ENCODE measurements at regions not wholly inside any gene's neighbourhood (a gene's known extent, or its start where the extent isn't known, plus 50 kb on each side); places are given as distances from the start of the nearest gene placed in this dataset.
"Not testable (repeated sequence)": the region's sequence is repeated elsewhere in the genome, so short reads cannot be mapped to it uniquely, and the experiment has no call there.

GRCh38 chr1:58058323-58058722 is 488.2 kb downstream of the OMA1 start:
- DNase-seq (no peak), ATAC-seq (ENCODE audit: low read depth) (no peak)
- H3K9me3 Mint-ChIP-seq = no peaks in the 10 kb centered on the region
- H3K27me3 Mint-ChIP-seq = peaks cover 6% of the 10 kb centered on the region
- TF ChIP-seq CTCF (IDR thresholded peaks at IDR 0.05) = no peak
- H3K36me3 Mint-ChIP-seq (ENCODE audit: low read depth) = no peaks in the 10 kb centered on the region
- no peaks in the 10 kb centered on the region for H3K4me1 Mint-ChIP-seq
- ChIA-PET CTCF (no interaction called here), POLR2A (no interaction called here)
- no peak overlapping the region for H3K27ac Mint-ChIP-seq
- intact Hi-C loops (cut with micrococcal nuclease) = no loop called here
- H3K4me3 Mint-ChIP-seq = no peak overlapping the region

GRCh38 chr1:58057826-58058225 is 488.7 kb downstream of the OMA1 start:
- Mint-ChIP-seq H3K9me3 (peaks cover 2% of the 10 kb centered on the region), H3K27me3 (peaks cover 6% of the 10 kb centered on the region), H3K4me1 (no peaks in the 10 kb centered on the region), H3K4me3 (no peak overlapping the region), H3K27ac (no peak overlapping the region), H3K36me3 (ENCODE audit: low read depth) (no peaks in the 10 kb centered on the region)
- no peak for TF ChIP-seq CTCF (IDR thresholded peaks at IDR 0.05)
- no peak for ATAC-seq (ENCODE audit: low read depth)
- ChIA-PET CTCF (no interaction called here), POLR2A (no interaction called here)
- intact Hi-C loops (cut with micrococcal nuclease) = no loop called here
- DNase-seq = no peak

- POLR2A ChIA-PET; CTCF ChIA-PET; H3K4me3 Mint-ChIP-seq; H3K36me3 Mint-ChIP-seq (ENCODE audit: low read depth); H3K27me3 Mint-ChIP-seq; H3K9me3 Mint-ChIP-seq; intact Hi-C loops (cut with micrococcal nuclease); ATAC-seq (ENCODE audit: low read depth); DNase-seq; H3K4me1 Mint-ChIP-seq; H3K27ac Mint-ChIP-seq: not testable (repeated sequence)
Measured at GRCh38 chr1:58051187-58051586, 495.3 kb downstream of the OMA1 start.

GRCh38 chr1:58047265-58047858 is 499.2 kb downstream of the OMA1 start:
- TF ChIP-seq CTCF (IDR thresholded peaks at IDR 0.05) = no peak
- Mint-ChIP-seq H3K4me3 (no peak overlapping the region), H3K27ac (no peak overlapping the region), H3K4me1 (no peaks in the 10 kb centered on the region), H3K9me3 (peaks cover 4% of the 10 kb centered on the region), H3K27me3 (no peaks in the 10 kb centered on the region), H3K36me3 (ENCODE audit: low read depth) (no peaks in the 10 kb centered on the region)
- ATAC-seq (ENCODE audit: low read depth) (peak; percentile 42), DNase-seq (no peak)
- intact Hi-C loops (cut with micrococcal nuclease) = loop anchor here (1.0 to 2.0 kb wide), 2 partner anchors 499 to 1215 kb away; partner anchors contain the start of gene OMA1
- CTCF ChIA-PET = no interaction called here
- POLR2A ChIA-PET = no interaction called here

- Mint-ChIP-seq H3K9me3 (no peaks in the 10 kb centered on the region), H3K27me3 (no peaks in the 10 kb centered on the region), H3K36me3 (ENCODE audit: low read depth) (no peaks in the 10 kb centered on the region), H3K27ac (no peak overlapping the region), H3K4me1 (no peaks in the 10 kb centered on the region), H3K4me3 (no peak overlapping the region)
- no peak for ATAC-seq (ENCODE audit: low read depth)
- ChIA-PET POLR2A (no interaction called here), CTCF (no interaction called here)
- TF ChIP-seq CTCF (IDR thresholded peaks at IDR 0.05) = no peak
- intact Hi-C loops (cut with micrococcal nuclease) = no loop called here
- DNase-seq = no peak
Measured at GRCh38 chr1:58045094-58045705, 501.3 kb downstream of the OMA1 start.

GRCh38 chr1:58041621-58042020 is 504.9 kb downstream of the OMA1 start:
- CTCF ChIA-PET = no interaction called here
- no peaks in the 10 kb centered on the region for H3K36me3 Mint-ChIP-seq (ENCODE audit: low read depth)
- POLR2A ChIA-PET = no interaction called here
- no peaks in the 10 kb centered on the region for H3K9me3 Mint-ChIP-seq
- H3K27me3 Mint-ChIP-seq = peaks cover 3% of the 10 kb centered on the region
- no peak overlapping the region for H3K4me3 Mint-ChIP-seq
- H3K27ac Mint-ChIP-seq = no peak overlapping the region
- no peak for DNase-seq
- H3K4me1 Mint-ChIP-seq = peaks cover 2% of the 10 kb centered on the region
- intact Hi-C loops (cut with micrococcal nuclease) = no loop called here
- no peak for ATAC-seq (ENCODE audit: low read depth)
- no peak for TF ChIP-seq CTCF (IDR thresholded peaks at IDR 0.05)
